NCI-H82 (cell line): ENCODE measurements at regions not wholly inside any gene's neighbourhood (a gene's known extent, or its start where the extent isn't known, plus 50 kb on each side); places are given as distances from the start of the nearest gene placed in this dataset.

Experiments used
- DNase-seq: peaks from one replicate; lab custom pipeline; 2025; lab: John Stamatoyannopoulos, UW

- DNase-seq, result no peak
These were observed 376.1 kb downstream of the ZIC4 start for GRCh38 chr3:147030274-147030673.

- no peak for DNase-seq
These were observed 391.0 kb downstream of the ZIC4 start for GRCh38 chr3:147015334-147015733.

DNA sequence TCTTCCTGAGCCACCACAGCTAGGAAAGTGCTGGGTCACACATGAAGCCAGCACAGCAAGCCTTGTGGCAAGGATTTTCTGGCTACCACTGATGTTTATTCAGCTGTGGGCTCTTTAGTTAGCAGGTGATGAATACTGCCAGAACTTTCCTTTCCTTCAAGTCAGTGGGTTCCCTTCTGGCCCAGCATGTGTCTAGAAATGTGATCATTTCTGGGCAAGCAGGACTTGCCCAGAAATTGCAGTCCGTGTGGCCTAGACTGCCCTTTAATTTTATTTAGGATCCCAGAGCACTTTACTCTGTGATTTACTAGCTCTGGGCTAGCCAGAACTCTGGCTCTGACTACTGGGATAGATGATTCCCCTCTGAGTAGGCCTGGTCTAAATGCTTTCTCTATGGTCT is 397.5 kb downstream of the ZIC4 start:
- no peak for DNase-seq

DNA sequence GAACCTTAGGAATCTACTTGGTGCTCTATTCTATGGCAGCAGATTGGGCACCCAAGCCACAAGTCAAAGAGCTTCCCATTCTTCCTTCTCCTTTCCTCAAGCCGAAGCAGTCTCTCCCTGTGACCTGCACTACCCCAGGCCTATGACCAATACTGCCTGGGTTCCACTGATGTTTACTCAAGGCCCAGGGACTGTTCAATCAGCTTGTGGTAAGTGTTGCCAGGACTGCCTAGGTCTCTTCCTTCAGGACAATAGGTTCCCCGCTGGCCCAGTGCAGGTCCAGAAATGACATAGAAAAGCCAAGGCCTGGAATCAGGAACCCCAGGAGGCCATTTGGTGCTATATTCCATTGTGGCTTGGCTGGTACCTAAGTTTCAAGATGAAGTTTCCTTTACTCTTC is 397.9 kb downstream of the ZIC4 start:
- no peak for DNase-seq

DNA sequence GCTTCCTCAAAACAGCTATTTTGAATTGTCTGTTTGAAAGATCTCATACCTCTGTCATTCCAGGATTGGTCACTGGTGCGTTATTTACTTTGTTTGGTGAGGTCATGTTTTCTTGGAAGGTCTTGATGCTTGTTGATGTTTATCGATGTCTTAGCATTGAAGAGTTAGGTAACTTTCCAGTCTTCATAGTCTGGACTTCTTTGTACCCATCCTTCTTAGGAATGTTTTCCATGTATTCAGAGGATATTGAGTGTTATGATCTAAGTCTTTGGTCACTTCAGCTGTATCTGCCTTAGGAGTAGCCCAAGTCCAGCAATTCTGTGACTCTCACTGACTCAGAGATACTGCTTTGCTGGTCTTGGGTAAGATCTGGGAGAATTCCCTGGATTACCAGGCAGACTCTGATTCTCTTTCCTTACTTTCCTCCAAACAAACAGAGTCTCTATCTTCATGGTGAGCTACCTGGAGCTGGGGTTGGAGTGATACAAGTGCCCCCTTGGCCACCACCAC is 398.6 kb downstream of the ZIC4 start:
- DNase-seq, result no peak

GRCh38 chr3:147002721-147003120 is 397.6 kb upstream of the PLSCR5 start:
- no peak for DNase-seq

DNA sequence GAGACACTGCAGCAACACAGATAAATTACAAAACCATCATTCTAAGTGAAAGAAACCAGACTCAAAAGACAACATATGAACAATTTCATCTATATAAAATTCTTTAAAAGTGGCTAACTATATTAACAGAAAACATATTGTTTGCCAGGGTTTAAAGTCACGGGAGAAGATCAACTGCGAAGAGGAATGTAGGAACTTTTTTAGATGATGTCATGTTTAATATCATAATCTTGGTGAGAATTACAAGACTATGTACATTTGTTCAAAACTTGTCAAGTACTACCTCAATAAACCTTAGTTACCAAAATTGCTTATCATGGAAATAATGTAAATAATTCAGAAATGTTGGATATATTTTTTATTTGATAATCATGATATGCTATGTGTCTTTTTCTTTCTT is 395.1 kb upstream of the PLSCR5 start:
- no peak for DNase-seq

- no peak for DNase-seq
These were observed 386.8 kb upstream of the PLSCR5 start for GRCh38 chr3:146991907-146992306.

DNA sequence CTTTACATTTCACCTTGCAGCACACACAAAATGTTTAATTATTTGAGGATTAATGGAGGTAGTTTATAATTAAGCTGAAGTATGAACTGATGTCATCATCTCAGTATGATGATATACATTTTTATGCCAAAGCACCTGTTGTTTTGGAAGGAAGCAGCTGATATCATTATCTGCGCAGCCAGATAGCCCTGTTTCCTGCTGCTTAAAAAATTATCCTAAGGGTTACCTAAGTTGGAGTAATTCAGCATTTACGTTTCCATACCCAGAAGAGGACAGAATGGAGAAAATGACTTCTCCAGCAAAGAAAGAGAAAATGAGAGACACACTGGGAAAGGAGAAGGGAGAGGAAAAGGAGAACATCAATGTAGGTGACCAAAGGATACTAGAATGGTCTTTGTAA is 370.3 kb upstream of the PLSCR5 start:
- DNase-seq, result no peak

DNA sequence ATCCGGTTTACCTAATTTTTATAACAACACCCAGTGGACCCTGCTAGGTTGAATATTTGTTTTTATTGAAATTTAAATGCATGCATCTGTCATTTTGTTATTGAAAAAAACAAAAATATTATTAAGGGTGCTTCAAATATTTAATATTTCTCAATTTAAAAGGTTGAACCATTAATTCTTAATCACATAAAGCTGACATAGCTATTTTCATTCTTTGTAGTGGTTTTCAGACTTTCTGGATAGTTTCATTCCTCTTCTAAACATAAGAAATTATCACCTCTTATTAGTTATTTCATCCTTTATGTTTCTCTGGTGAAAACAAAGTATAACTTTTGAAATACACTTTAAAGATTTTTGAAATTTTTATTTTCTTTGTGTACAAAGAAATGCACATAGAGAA is 369.9 kb upstream of the PLSCR5 start:
- no peak for DNase-seq

DNA sequence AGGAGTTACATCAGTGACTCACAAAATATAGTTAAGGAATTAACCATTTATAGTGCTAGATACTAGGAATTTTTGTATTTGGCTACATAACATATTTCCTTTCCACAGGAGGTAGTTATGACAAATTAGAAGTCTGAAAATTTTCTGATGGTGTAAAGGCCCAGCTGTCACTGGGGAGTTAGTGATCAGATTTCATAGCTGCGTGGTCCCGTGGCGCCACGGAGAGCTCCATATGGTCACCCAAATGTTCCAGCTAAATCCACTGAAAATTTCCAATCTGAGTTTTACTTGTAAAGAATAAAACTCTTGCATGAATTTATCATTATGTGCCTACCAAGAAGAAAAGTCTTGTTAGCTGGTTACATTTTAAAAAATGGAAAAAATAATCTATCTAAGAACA is 368.9 kb upstream of the PLSCR5 start:
- DNase-seq, result peak; percentile 86

DNA sequence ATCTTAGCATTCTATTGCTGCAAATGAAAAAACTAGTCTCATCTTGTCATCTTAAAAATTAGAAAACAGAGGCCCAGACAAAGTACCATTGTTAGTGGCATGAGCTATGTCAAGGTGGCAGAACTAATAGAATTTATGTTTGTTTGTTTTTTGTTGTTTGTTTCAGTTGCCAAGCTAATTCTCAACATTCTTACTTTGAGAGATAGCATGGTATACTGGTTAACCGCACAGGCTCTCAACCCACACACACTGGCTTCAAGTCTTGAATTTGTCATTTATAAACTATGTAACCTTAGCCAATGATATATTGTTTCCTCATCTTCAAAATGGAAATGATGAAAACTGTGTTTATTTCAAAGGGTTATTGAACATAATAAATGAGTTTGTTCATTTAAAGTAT is 367.6 kb upstream of the PLSCR5 start:
- DNase-seq, result no peak

DNA sequence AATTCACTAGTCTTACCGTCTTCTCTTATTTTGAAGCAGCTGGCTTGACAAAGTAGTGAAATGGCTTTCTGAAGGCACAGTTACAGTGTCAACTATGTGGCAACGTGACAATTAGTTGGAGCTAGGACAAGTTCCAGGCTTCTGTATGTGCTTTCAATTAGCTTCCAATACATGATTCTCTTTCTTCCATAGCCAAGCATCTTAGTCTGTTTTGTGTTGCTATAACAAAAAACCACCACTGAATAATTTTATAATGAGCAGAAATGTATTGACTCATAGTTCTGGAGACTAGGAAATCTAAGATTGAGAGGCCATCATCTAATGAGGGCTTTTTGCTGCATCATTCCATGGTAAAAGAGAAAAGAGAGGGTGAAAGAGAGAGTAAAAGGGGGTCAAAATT is 365.1 kb upstream of the PLSCR5 start:
- no peak for DNase-seq

GRCh38 chr3:146969356-146969755 is 364.2 kb upstream of the PLSCR5 start:
- DNase-seq, result no peak

GRCh38 chr3:146968204-146968651 is 363.1 kb upstream of the PLSCR5 start:
- no peak for DNase-seq

DNA sequence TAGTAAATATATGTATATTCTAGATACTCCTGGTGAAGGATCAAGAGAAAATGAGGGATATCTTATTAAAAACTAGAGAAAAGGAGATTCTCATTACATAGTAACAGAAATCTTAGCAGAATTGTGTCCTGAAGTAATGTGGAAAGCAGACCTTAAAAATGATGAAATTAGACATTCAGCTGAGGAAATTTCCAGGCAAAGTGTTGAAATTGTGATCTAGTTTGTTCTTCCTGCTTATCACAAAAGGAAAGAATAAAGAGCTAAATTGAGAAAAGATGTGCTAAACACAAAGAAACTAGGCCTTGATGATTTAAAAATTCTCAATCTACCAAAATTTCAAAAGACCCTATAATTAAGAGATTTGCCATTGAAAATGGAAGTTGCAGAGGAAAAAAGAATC is 362.6 kb upstream of the PLSCR5 start:
- DNase-seq, result no peak

DNA sequence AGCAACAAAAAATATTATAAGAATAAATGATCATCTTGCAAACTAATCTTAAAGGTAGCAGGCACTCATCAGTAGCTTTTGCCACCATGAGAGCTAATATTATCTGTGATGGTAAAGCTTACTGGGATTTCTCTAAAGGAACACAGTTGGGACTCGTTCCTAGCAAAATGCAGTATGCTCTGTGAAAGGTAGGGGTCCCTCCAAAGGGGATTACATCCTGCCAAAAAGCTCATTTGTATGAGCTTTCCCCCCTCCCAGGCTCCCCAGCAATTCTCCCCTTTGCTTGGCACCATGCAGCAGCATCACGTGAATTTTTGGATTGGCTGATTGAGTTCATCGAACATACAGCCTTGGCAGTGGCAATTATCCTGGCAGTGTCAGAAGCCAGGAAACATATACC is 361.0 kb upstream of the PLSCR5 start:
- no peak for DNase-seq

GRCh38 chr3:146953511-146953981 is 348.4 kb upstream of the PLSCR5 start:
- peak; percentile 45 for DNase-seq

DNA sequence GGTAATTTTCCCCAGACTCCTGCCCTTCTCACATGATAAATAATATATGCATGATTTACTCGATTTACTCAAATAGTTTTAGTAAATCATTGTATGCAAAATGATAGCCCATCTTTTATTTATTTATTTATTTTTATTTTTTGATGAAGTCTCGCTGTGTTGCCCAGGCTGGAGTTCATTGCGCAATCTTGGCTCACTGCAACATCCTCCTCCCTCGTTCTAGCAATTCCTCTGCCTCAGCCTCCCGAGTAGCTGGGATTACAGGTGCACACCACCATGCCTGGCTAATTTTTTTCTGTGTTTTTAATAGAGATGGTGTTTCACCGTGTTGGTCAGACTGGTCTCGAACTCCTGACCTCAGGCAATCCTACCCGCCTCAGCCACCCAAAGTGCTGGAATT is 343.8 kb upstream of the PLSCR5 start:
- DNase-seq, result no peak

GRCh38 chr3:146948186-146948585 is 343.0 kb upstream of the PLSCR5 start:
- DNase-seq, result no peak

DNA sequence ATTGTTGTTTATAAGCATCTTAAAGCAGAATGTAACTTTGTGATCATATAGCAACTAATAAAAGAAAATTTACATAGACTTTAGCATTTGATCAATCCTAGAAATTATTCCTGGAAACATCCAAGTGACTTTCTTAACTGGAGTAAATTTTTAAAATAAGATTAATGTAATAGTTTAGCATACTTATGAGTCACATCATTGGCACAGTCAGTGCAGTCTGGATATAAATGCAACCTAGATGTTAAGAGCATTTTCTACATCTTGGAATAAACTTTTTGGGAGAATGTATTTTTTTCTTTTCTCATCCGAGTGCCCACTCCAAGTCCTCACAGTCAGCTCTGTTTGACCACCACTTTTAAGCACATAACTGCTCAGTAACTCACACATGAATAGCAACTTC is 324.6 kb upstream of the PLSCR5 start:
- no peak for DNase-seq

GRCh38 chr3:146928421-146929059 is 323.4 kb upstream of the PLSCR5 start:
- no peak for DNase-seq

- DNase-seq, result no peak
These were observed 316.5 kb upstream of the PLSCR5 start for GRCh38 chr3:146921693-146922092.

DNA sequence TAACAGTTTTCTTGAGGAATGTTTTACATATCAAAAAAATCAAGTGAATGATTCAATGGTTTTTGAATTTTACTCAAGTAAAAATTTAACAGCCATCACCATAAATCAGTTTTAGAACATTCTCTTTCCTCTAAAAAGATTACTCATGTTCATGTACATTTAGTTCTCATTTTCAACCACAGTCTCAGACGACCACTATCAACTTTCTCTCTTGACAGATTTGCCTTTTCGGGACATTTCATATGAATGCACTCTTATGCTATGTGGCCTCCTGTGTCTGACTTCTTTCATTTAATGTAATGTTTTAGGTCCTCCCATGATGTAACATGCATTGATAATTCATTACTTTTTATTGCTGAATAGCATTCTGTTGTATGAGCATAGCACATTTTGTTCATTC is 309.3 kb upstream of the PLSCR5 start:
- no peak for DNase-seq
